Medulla oblongata (tissue), 1 donor: ENCODE measurements at regions not wholly inside any gene's neighbourhood (a gene's known extent, or its start where the extent isn't known, plus 50 kb on each side); places are given as distances from the start of the nearest gene placed in this dataset.
"Not testable (repeated sequence)": the region's sequence is repeated elsewhere in the genome, so short reads cannot be mapped to it uniquely, and the experiment has no call there.

Experiments
- DNase-seq: peaks from one replicate; pipeline ENCODE4 v3.0.0-alpha.2; 2015; ENCODE audit errors: extremely low spot score

GRCh38 chr21:15311510-15311909 is 246.7 kb upstream of the NRIP1 start:
- DNase-seq = no peak

- DNase-seq = not testable (repeated sequence)
These were observed 252.2 kb upstream of the NRIP1 start for GRCh38 chr21:15317034-15317433.

- DNase-seq = no peak
These were observed 254.9 kb upstream of the NRIP1 start for GRCh38 chr21:15319727-15320126.

- no peak for DNase-seq
These were observed 259.7 kb upstream of the NRIP1 start for GRCh38 chr21:15324542-15324941.

GRCh38 chr21:15326032-15326867 is 261.4 kb upstream of the NRIP1 start:
- no peak for DNase-seq

- no peak for DNase-seq
These were observed 263.0 kb upstream of the NRIP1 start for GRCh38 chr21:15327637-15328265.

- DNase-seq = no peak
These were observed 264.4 kb upstream of the NRIP1 start for GRCh38 chr21:15329191-15329590.

GRCh38 chr21:15330872-15331271 is 266.1 kb upstream of the NRIP1 start:
- no peak for DNase-seq

- no peak for DNase-seq
These were observed 267.8 kb upstream of the NRIP1 start for GRCh38 chr21:15332572-15332971.

- no peak for DNase-seq
These were observed 268.4 kb upstream of the NRIP1 start for GRCh38 chr21:15333136-15333710.

- DNase-seq = no peak
These were observed 269.2 kb upstream of the NRIP1 start for GRCh38 chr21:15333951-15334350.

GRCh38 chr21:15343066-15343465 is 278.3 kb upstream of the NRIP1 start:
- no peak for DNase-seq

GRCh38 chr21:15352009-15352408 is 287.2 kb upstream of the NRIP1 start:
- DNase-seq = no peak

GRCh38 chr21:15353546-15353945 is 288.7 kb upstream of the NRIP1 start:
- DNase-seq = no peak

- DNase-seq = no peak
These were observed 289.7 kb upstream of the NRIP1 start for GRCh38 chr21:15354516-15354915.

GRCh38 chr21:15355066-15355465 is 290.3 kb upstream of the NRIP1 start:
- no peak for DNase-seq

GRCh38 chr21:15359251-15359650 is 294.5 kb upstream of the NRIP1 start:
- no peak for DNase-seq

- no peak for DNase-seq
These were observed 297.7 kb upstream of the NRIP1 start for GRCh38 chr21:15362458-15362857.

GRCh38 chr21:15363921-15364320 is 299.1 kb upstream of the NRIP1 start:
- DNase-seq = no peak

GRCh38 chr21:15365751-15366392 is 301.1 kb upstream of the NRIP1 start:
- no peak for DNase-seq

- DNase-seq = no peak
These were observed 301.8 kb upstream of the NRIP1 start for GRCh38 chr21:15366555-15366954.

- DNase-seq = no peak
These were observed 302.3 kb upstream of the NRIP1 start for GRCh38 chr21:15367061-15367626.
